Glutamatergic neuron (in vitro differentiated cells): ENCODE measurements at regions not wholly inside any gene's neighbourhood (a gene's known extent, or its start where the extent isn't known, plus 50 kb on each side); places are given as distances from the start of the nearest gene placed in this dataset.
"Not testable (repeated sequence)": the region's sequence is repeated elsewhere in the genome, so short reads cannot be mapped to it uniquely, and the experiment has no call there.

Experiments used
- DNase-seq: peaks from one replicate; pipeline ENCODE4 v3.0.0; 2022
- H3K27ac Mint-ChIP-seq: one replicate; pipeline ENCODE4 v1.8.0; 2020; ENCODE audit warnings: mild to moderate bottlenecking, mixed read lengths, inconsistent platforms; ENCODE audit not compliant: unreplicated experiment
- H3K27me3 Mint-ChIP-seq: one replicate; pipeline ENCODE4 v1.8.0; 2020; ENCODE audit warnings: mild to moderate bottlenecking, moderate library complexity, mixed read lengths, inconsistent platforms; ENCODE audit not compliant: unreplicated experiment
- H3K36me3 Mint-ChIP-seq: one replicate; pipeline ENCODE4 v1.8.0; 2020; ENCODE audit warnings: mild to moderate bottlenecking, mixed read lengths, inconsistent platforms; ENCODE audit not compliant: unreplicated experiment
- H3K4me1 Mint-ChIP-seq: one replicate; pipeline ENCODE4 v1.8.0; 2020; ENCODE audit warnings: mild to moderate bottlenecking, low read depth, mixed read lengths, inconsistent platforms; ENCODE audit not compliant: unreplicated experiment
- H3K4me3 Mint-ChIP-seq: one replicate; pipeline ENCODE4 v1.8.0; 2020; ENCODE audit warnings: mild to moderate bottlenecking, mixed read lengths, inconsistent platforms; ENCODE audit not compliant: unreplicated experiment
- H3K9me3 Mint-ChIP-seq: one replicate; pipeline ENCODE4 v1.8.0; 2020; ENCODE audit warnings: mild to moderate bottlenecking, moderate library complexity, mixed read lengths, inconsistent platforms; ENCODE audit not compliant: unreplicated experiment
- CTCF ChIP-seq: fragments of 200-600 bp; sonication (generic); IDR thresholded peaks from one replicate; pipeline ENCODE4 v1.5.0; 2021; ENCODE audit not compliant: partially characterized antibody, unreplicated experiment

GRCh38 chr13:58340895-58341294 is 709.4 kb downstream of the PCDH17 start:
- Mint-ChIP-seq H3K4me3 (no peak overlapping the region), H3K9me3 (no peaks in the 10 kb centered on the region), H3K27ac (no peak overlapping the region), H3K27me3 (no peaks in the 10 kb centered on the region), H3K36me3 (peaks cover 7% of the 10 kb centered on the region), H3K4me1 (no peaks in the 10 kb centered on the region)
- no peak for DNase-seq
- no peak for TF ChIP-seq CTCF

- DNase-seq: no peak
- H3K36me3 Mint-ChIP-seq: peaks cover 7% of the 10 kb centered on the region
- H3K4me1 Mint-ChIP-seq: no peaks in the 10 kb centered on the region
- H3K27ac Mint-ChIP-seq: no peak overlapping the region
- H3K4me3 Mint-ChIP-seq: no peak overlapping the region
- TF ChIP-seq CTCF: no peak
- H3K9me3 Mint-ChIP-seq: no peaks in the 10 kb centered on the region
- H3K27me3 Mint-ChIP-seq: no peaks in the 10 kb centered on the region
Observed at GRCh38 chr13:58341318-58341717, 709.8 kb downstream of the PCDH17 start.

DNA sequence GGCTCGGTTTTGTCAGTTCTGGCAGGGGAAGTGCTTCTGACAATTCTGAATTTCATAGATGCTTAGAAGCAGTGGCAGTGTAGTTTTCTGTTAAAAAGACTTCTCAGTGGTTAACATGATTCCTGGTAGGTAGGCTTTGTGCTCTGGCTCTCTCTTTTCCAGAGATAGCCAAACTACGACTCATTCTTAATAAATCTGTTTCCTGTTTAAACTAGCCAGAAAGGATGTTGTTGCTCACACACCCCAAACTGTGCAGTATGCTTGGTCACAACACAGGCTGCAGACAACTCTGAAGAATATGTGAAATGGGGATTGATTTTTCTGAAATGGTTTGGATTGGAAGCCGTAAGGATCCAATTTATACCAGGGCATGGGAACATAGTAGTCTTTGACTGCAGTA is 711.5 kb downstream of the PCDH17 start:
- H3K27me3 Mint-ChIP-seq: no peaks in the 10 kb centered on the region
- no peaks in the 10 kb centered on the region for H3K9me3 Mint-ChIP-seq
- TF ChIP-seq CTCF: no peak
- no peak overlapping the region for H3K4me3 Mint-ChIP-seq
- H3K27ac Mint-ChIP-seq: no peak overlapping the region
- DNase-seq: no peak
- no peaks in the 10 kb centered on the region for H3K4me1 Mint-ChIP-seq
- H3K36me3 Mint-ChIP-seq: peaks cover 7% of the 10 kb centered on the region

- H3K27ac Mint-ChIP-seq, H3K4me1 Mint-ChIP-seq, H3K4me3 Mint-ChIP-seq, DNase-seq, H3K27me3 Mint-ChIP-seq, H3K9me3 Mint-ChIP-seq: not testable (repeated sequence)
- peaks cover 24% of the 10 kb centered on the region for H3K36me3 Mint-ChIP-seq
Observed at GRCh38 chr13:58352100-58352499, 720.6 kb downstream of the PCDH17 start.

- Mint-ChIP-seq H3K9me3 (no peaks in the 10 kb centered on the region), H3K4me1 (no peaks in the 10 kb centered on the region), H3K36me3 (no peaks in the 10 kb centered on the region), H3K27me3 (no peaks in the 10 kb centered on the region), H3K4me3 (no peak overlapping the region), H3K27ac (no peak overlapping the region)
- DNase-seq: no peak
- TF ChIP-seq CTCF: no peak
Observed at GRCh38 chr13:58369936-58370335, 738.4 kb downstream of the PCDH17 start.

GRCh38 chr13:58376349-58376748 is 744.8 kb downstream of the PCDH17 start:
- Mint-ChIP-seq H3K36me3 (no peaks in the 10 kb centered on the region), H3K27ac (no peak overlapping the region), H3K9me3 (no peaks in the 10 kb centered on the region), H3K4me3 (no peak overlapping the region), H3K27me3 (no peaks in the 10 kb centered on the region), H3K4me1 (no peaks in the 10 kb centered on the region)
- DNase-seq: no peak
- no peak for TF ChIP-seq CTCF
